Peyer's patch (tissue), 4 donors: ENCODE measurements at regions not wholly inside any gene's neighbourhood (a gene's known extent, or its start where the extent isn't known, plus 50 kb on each side); places are given as distances from the start of the nearest gene placed in this dataset.

Experiments used
- CTCF ChIP-seq, 6 experiments: fragments of 450-650 bp in 4 of 6; fragments of 200-600 bp in 2 of 6; sonication (generic) in 1 of 6; IDR thresholded peaks; one replicate each; pipeline ENCODE4 v1.5.1; 2017 to 2019; ENCODE audit warnings: antibody characterized with exemption in 6 of 6, mild to moderate bottlenecking in 3 of 6, moderate library complexity in 1 of 6
- POLR2A ChIP-seq, 2 donors: fragments of 450-650 bp; IDR thresholded peaks; one replicate each; pipeline ENCODE4 v1.5.1; 2017; ENCODE audit warnings: antibody characterized with exemption in 2 of 2, mild to moderate bottlenecking in 2 of 2, moderate library complexity in 2 of 2

GRCh38 chr17:53919356-53919755 lies 96.6 kb downstream of the KIF2B start:
- TF ChIP-seq POLR2A (IDR thresholded peaks at IDR 0.05), result no peak
- TF ChIP-seq CTCF (IDR thresholded peaks at IDR 0.05), result no peak
